Omental fat pad (tissue), 3 donors: ENCODE measurements at regions not wholly inside any gene's neighbourhood (a gene's known extent, or its start where the extent isn't known, plus 50 kb on each side); places are given as distances from the start of the nearest gene placed in this dataset.
"Not testable (repeated sequence)": the region's sequence is repeated elsewhere in the genome, so short reads cannot be mapped to it uniquely, and the experiment has no call there.

ENCODE experiments used
- ATAC-seq: fragments of 150-250 bp; one replicate; pipeline ENCODE4 v1.9.1; 2016; ENCODE audit warnings: mild to moderate bottlenecking, moderate library complexity; ENCODE audit not compliant: low FRiP score
- DNase-seq: peaks from one replicate; pipeline ENCODE4 v3.0.0-alpha.2; 2019; ENCODE audit warnings: low spot score
- CTCF ChIP-seq, 3 donors: fragments of 450-650 bp; IDR thresholded peaks; one replicate each; pipeline ENCODE4 v1.5.1; 2016 to 2017; ENCODE audit warnings: antibody characterized with exemption in 3 of 3, mild to moderate bottlenecking in 3 of 3, moderate library complexity in 2 of 3

DNA sequence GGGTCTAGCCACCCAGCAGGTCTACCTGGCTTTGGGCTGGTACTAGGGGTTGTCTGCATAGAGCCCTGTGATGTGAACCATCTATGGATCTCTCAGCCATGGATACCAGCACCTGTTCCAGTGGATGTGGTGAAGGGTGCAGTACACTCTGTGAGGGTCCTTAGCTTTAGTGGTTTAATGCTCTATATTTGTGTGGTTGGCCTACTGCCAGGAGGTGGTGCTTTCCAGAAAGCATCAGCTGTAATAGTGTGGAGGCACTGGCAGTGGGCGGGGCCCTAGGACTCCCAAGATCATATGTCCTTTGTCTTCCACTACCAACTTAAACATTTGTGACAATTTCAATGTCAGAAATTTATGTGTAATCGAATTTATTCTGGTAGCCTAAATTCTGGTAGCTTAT, 1065.1 kb downstream of the RPIA start:
- ATAC-seq, DNase-seq: not testable (repeated sequence)

DNA sequence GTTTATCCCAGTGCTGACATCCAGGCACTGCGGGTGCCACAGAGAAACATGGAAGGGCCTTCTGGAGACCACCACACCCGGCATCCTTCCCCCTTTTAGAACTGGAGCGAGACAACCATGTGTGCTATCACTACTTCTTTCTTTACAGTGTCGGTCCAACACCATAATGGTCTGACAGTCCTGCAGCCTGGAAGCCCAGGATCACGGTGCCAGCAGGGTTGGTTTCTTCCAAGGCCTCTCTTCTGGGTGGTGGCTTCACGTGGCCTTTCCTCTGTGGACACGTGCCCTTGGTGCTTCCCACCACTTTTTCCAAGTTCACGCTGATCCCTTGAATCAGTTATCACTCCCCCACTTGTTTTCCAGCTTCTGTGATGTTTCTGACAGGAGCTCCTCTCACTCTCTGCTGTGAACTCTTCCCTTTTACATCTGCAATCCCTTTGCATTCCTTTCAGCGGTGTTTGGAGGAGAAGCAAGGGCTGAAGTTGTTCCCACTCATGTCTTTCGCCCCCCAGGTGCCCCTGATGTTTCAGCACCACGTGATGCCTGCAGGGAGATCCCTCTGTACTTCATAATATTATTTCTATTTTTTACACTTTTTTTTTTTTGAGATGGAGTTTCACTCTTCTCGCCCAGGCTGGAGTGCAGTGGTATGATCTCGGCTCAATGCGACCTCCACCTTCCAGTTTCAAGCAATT, 1067.0 kb downstream of the RPIA start:
- ATAC-seq, DNase-seq: not testable (repeated sequence)

DNA sequence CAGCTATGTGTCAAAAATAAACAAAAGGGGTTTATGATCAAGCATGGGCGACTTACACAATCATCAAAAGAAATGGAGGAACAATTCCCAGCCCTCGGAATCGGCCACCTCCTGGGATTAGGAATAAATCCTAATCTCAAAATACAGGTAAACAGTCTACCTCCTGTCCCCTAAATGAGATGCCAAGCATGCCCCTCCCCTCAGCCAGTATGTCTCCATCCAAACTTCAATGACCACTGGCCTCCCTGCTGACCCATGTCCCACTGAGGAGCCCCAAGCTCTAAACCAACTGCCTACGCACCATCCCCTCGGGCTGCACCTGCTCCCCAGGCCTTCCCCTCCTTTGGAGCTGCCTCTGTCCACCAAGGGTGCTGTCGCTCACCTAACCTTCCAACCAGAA, 1069.3 kb downstream of the RPIA start:
- not testable (repeated sequence) for ATAC-seq, DNase-seq

GRCh38 chr2:89761171-89761570, 1069.7 kb downstream of the RPIA start:
- not testable (repeated sequence) for DNase-seq, ATAC-seq

DNA sequence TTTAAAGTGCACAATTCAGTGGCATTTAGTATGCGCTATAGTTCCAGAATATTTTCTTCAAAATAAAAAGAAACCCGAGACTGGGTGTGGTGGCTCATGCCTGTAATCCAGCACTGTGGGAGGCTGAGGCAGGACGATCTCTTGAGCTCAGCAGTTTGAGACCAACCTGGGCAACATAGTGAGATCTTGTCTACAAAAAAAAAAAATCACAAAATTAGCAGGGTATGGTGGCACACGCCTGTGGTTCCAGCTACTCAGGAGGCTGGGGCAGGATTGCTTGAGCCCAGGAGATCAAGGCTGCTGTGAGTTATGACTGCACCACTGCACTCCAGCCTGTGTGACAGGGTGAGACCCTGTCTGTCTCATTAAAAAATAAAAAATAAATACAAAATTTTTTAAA, 1070.4 kb downstream of the RPIA start:
- not testable (repeated sequence) for DNase-seq, ATAC-seq

DNA sequence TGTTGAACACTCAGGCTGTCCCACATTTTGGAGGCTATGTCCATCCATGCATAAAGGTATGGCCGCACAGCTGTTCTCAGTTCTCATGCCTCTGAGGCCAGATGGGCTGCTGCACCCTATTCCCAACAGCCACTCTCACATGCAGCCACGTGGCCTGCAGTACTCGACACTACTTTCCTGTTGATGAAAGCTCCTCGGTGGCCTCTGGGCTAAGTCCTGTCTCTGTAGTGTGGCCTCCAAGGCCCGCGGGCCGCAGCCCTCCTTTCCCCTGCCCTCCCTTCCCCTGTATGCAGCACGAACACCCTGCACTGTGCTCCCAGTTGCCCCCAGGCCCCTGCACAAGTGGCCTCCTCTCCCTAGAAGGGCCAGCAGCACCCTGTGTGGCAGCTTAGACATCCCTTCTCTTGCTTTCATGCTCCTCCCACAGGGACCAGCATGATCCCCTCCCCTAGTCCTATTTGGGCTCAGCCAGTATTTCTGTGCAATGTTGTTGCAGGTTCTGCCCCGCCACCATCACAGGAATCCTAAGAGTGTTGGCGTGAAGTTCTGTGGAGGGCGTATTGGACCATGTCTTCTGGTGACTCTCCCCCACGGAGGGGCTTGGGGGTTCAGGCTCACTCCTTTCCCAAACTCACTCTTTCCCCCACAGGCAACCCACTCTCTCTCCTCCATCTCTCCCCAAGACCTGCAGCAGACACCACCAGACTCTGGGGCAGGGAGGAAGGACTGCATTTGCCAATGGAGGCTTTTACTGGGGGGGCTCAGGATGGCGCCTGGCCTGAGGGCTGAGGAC, 1071.2 kb downstream of the RPIA start:
- DNase-seq, ATAC-seq: not testable (repeated sequence)

GRCh38 chr2:89763254-89763580, 1071.7 kb downstream of the RPIA start:
- ATAC-seq (no peak), DNase-seq (no peak)
- no peak for TF ChIP-seq CTCF (IDR thresholded peaks at IDR 0.05)

DNA sequence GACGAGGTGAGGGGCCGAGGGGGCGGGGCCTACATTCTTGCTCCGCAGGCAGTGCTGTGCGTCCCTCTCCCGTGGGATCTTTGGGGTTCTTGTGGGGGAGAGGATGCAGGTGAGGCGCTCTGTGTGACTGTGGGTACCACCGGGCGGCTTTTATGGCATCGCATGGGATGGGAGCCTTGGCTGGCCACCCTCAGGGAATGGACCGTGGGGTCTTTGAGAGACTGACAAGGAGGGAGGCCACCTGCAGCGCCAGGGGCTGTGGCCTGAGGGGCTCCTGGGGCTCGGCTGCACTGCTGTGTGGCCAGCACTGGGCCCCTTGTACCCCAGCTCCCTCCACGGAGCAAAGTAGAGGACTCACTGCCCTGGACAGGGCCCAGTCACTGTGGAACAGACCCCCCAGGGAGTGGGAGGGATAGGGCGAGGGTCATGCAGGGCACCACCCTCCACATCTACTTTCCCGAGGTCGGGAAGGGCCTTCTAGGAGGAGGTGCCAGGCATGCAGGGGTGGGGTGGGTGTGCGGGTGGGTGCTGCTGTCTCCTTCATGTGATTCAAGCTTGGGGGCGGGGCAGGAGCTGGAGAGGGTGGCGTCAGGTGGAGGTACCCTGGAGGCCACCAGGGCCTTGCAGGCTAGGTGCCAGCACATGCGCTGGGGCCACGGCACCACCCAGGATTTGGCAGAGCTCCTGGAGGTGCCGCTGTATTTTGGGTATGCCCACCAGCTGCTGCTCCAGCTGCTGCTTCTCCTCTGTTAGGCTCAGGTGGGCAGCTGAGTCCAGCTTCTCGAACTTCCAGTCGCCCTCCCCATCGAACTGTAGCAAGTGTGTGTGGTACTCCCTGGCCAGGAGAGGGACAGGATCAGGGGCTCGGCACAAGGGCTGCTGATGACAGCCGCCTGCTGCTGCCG, 1072.4 kb downstream of the RPIA start:
- ATAC-seq, result no peak
- no peak for TF ChIP-seq CTCF (IDR thresholded peaks at IDR 0.05)
- no peak for DNase-seq

- ATAC-seq, DNase-seq: not testable (repeated sequence)
Measured at GRCh38 chr2:89764571-89765360, 1073.3 kb downstream of the RPIA start.

GRCh38 chr2:89765361-89765718, 1073.9 kb downstream of the RPIA start:
- not testable (repeated sequence) for DNase-seq, ATAC-seq

GRCh38 chr2:89766141-89766990, 1074.9 kb downstream of the RPIA start:
- DNase-seq, result not testable (repeated sequence)

GRCh38 chr2:89767058-89767457, 1075.6 kb downstream of the RPIA start:
- not testable (repeated sequence) for DNase-seq, ATAC-seq

More at GRCh38 chr2:89766141-89766990, 1074.9 kb downstream of the RPIA start:
- ATAC-seq, result not testable (repeated sequence)
